Spinal cord (tissue), 9 donors: ENCODE measurements at regions not wholly inside any gene's neighbourhood (a gene's known extent, or its start where the extent isn't known, plus 50 kb on each side); places are given as distances from the start of the nearest gene placed in this dataset.

Source experiments
- DNase-seq, 6 donors: peaks; one replicate each; pipeline versions ENCODE4 v3.0.0 to v3.0.0-alpha.2; 2013 to 2015; ENCODE audit warnings: low spot score in 6 of 6, low read depth in 4 of 6
- H3K27ac ChIP-seq: one replicate; pipeline ENCODE4 v1.5.1; 2013; ENCODE audit warnings: low read depth, low read length, control low read depth
- H3K27me3 ChIP-seq: one replicate; pipeline ENCODE4 v1.6.1; 2013; ENCODE audit warnings: low read length; ENCODE audit not compliant: control insufficient read depth, insufficient read depth
- H3K36me3 ChIP-seq: one replicate; pipeline ENCODE4 v1.6.1; 2013; ENCODE audit warnings: low read length; ENCODE audit not compliant: control insufficient read depth, insufficient read depth
- H3K4me1 ChIP-seq: one replicate; pipeline ENCODE4 v1.6.1; 2013; ENCODE audit warnings: low read length; ENCODE audit not compliant: control insufficient read depth, insufficient read depth
- H3K4me3 ChIP-seq: one replicate; pipeline ENCODE4 v1.5.1; 2013; ENCODE audit warnings: low read depth, low read length, control low read depth
- H3K9me3 ChIP-seq: one replicate; pipeline ENCODE4 v1.6.1; 2013; ENCODE audit warnings: low read length; ENCODE audit not compliant: control insufficient read depth, insufficient read depth
- WGBS: methylation state at CpG from one replicate; pipeline ENCODE4 v1.1.5; 2013; ENCODE audit warnings: missing lambda C conversion rate; ENCODE audit not compliant: insufficient coverage; 5-methylcytosine and 5-hydroxymethylcytosine counted together
- donor health status: healthy.

DNA sequence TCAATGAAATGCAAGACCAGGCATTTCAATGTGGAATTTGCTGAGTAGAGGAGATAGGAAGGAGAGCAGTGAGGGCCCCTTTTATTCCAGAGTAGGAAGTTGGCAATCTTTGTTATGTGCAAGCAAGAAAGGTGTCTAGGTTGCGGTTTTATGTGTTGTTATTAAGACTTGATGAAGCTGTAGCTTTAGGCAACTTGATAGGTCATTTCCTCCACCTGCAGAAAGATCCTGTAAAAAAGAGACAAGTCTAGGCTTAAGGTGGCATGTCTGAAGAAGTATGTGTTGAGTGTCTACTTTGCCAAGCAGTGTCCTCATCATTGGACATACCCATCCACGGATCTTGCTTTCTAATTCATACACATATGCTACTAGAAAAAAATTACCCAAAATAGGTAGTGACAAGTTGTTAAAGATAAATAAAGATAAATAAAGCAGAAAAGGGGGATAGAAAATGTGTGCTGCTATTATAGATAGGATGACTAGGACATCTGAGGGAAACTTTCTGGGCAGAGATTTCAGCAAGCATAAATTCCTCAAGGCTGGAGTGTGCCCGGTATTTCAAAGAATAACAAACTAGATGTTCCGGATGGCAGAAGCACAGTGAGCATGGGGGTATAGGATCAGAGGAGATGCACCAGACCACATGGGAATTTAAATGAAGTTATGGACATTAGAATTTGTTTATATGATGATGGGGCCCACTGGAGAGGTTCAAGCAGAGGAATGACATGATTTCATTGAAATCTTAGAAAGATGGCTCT lies 335.0 kb downstream of the TGFB2 start:
- DNase-seq = no peak
- H3K27me3 ChIP-seq = no peaks in the 10 kb centered on the region
- 96% methylated on average over 3 of the region's 4 CpGs for WGBS
- no peak overlapping the region for H3K27ac ChIP-seq
- H3K9me3 ChIP-seq = no peaks in the 10 kb centered on the region
- no peaks in the 10 kb centered on the region for H3K36me3 ChIP-seq
- H3K4me1 ChIP-seq = no peaks in the 10 kb centered on the region
- H3K4me3 ChIP-seq = no peak overlapping the region

DNA sequence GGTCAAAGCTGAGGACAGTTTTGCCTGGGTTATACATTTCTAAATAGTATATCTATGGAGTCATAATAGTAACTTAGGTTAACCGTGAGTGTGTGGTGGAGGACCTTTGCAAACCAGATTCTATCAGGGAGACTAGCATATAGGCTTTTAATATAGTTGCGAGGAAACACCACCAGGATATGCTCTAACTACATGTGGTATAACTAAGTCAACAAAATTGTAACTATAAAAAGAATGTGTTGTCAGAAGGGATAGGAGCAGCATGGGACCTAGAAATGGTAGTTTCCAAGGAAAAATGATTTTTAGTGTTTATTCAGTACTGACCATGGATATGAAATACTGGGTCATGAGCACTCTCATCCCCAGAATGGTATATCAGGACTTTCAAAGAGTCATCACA lies 338.1 kb downstream of the TGFB2 start:
- Histone ChIP-seq H3K4me1 (no peaks in the 10 kb centered on the region), H3K4me3 (no peak overlapping the region), H3K36me3 (no peaks in the 10 kb centered on the region), H3K9me3 (no peaks in the 10 kb centered on the region), H3K27ac (no peak overlapping the region), H3K27me3 (no peaks in the 10 kb centered on the region)
- no CpG with 5 or more reads among the region's 2 CpGs for WGBS
- DNase-seq = no peak

- no peaks in the 10 kb centered on the region for H3K36me3 ChIP-seq
- no peak overlapping the region for H3K27ac ChIP-seq
- no peaks in the 10 kb centered on the region for H3K4me1 ChIP-seq
- H3K27me3 ChIP-seq = no peaks in the 10 kb centered on the region
- H3K4me3 ChIP-seq = no peak overlapping the region
- no peaks in the 10 kb centered on the region for H3K9me3 ChIP-seq
- no peak for DNase-seq
Measured at GRCh38 chr1:218686258-218686657, 341.1 kb downstream of the TGFB2 start.

DNA sequence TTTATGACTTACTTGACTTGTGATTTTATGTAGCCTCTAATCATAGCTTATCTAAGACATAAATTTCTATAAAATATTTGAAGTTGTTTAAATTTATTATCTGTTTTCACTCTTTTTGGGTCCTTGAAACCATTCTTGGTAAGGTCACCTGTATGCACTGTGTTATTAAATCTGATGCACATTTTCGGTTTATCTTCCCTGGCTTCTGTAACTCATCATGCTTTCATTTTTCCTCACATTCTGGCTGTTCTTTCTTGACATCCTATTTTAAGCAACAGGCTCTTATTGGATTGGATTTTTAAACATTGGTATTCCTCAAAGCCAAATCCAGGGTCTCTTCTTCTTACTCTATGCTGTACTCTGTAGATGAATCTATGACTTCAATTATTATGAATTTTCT lies 341.6 kb downstream of the TGFB2 start:
- no peak overlapping the region for H3K4me3 ChIP-seq
- no peaks in the 10 kb centered on the region for H3K36me3 ChIP-seq
- DNase-seq = no peak
- no peaks in the 10 kb centered on the region for H3K9me3 ChIP-seq
- H3K4me1 ChIP-seq = no peaks in the 10 kb centered on the region
- WGBS = no CpG with 5 or more reads among the region's 1 CpG
- H3K27ac ChIP-seq = no peak overlapping the region
- no peaks in the 10 kb centered on the region for H3K27me3 ChIP-seq

GRCh38 chr1:218692808-218693207 lies 347.7 kb downstream of the TGFB2 start:
- Histone ChIP-seq H3K27me3 (no peaks in the 10 kb centered on the region), H3K27ac (no peak overlapping the region), H3K4me1 (no peaks in the 10 kb centered on the region), H3K9me3 (no peaks in the 10 kb centered on the region), H3K36me3 (no peaks in the 10 kb centered on the region), H3K4me3 (no peak overlapping the region)
- DNase-seq = no peak
- 50% methylated on average over 1 of the region's 2 CpGs for WGBS

GRCh38 chr1:218693599-218693998 lies 348.5 kb downstream of the TGFB2 start:
- DNase-seq = peak in 1 of 6 donors; percentile 82
- Histone ChIP-seq H3K36me3 (no peaks in the 10 kb centered on the region), H3K27ac (no peak overlapping the region), H3K4me3 (no peak overlapping the region), H3K9me3 (no peaks in the 10 kb centered on the region), H3K27me3 (no peaks in the 10 kb centered on the region), H3K4me1 (no peaks in the 10 kb centered on the region)
- 44% methylated on average over 1 of the region's 2 CpGs for WGBS

DNA sequence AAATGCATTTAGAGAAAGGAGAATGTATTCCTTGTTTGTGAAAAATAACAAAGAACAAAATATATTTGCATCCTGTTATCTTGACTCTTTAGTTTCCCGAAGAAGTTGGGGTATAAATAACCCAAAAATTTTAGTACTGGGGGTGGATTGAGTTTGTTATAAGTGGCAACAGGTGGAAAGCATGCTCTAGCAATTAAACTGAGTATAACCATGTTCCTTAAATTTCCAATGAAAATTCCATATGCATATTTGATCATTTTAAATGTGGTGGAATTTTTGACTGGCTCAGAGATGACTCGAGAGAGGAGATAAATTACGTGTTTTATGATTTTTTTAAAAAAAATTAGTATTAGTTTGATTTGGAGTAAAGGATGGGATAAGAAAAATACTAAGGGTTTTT lies 348.9 kb downstream of the TGFB2 start:
- Histone ChIP-seq H3K4me1 (no peaks in the 10 kb centered on the region), H3K27ac (no peak overlapping the region), H3K27me3 (no peaks in the 10 kb centered on the region), H3K36me3 (no peaks in the 10 kb centered on the region), H3K4me3 (no peak overlapping the region), H3K9me3 (no peaks in the 10 kb centered on the region)
- WGBS = no CpG with 5 or more reads among the region's 3 CpGs
- no peak for DNase-seq

GRCh38 chr1:218694636-218695035 lies 349.5 kb downstream of the TGFB2 start:
- DNase-seq = peak in 1 of 6 donors; percentile 80
- no peaks in the 10 kb centered on the region for H3K27me3 ChIP-seq
- no CpG with 5 or more reads among the region's 1 CpG for WGBS
- H3K27ac ChIP-seq = no peak overlapping the region
- H3K36me3 ChIP-seq = no peaks in the 10 kb centered on the region
- no peaks in the 10 kb centered on the region for H3K9me3 ChIP-seq
- no peaks in the 10 kb centered on the region for H3K4me1 ChIP-seq
- H3K4me3 ChIP-seq = no peak overlapping the region

DNA sequence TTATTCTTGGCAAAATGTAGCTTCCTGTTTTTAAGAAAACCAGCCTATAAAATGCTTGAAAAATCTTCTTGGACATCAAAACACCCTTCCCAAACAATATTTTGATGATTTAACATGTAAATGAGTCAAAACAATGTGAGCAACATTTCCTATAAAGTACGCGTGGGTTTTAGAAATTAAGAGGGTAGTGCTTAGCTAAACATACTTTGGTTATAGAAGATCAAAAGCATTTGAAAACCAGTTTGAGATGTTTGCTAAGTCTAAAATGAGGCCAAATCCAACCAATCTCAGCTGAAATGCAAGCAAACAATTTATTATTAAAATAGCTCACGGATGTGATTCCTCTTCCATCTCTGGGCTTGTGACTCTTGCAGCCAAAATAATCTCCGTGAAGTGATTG lies 350.4 kb downstream of the TGFB2 start:
- Histone ChIP-seq H3K4me3 (no peak overlapping the region), H3K4me1 (no peaks in the 10 kb centered on the region), H3K27ac (no peak overlapping the region), H3K9me3 (no peaks in the 10 kb centered on the region), H3K27me3 (no peaks in the 10 kb centered on the region), H3K36me3 (no peaks in the 10 kb centered on the region)
- WGBS = no CpG with 5 or more reads among the region's 4 CpGs
- DNase-seq = no peak

DNA sequence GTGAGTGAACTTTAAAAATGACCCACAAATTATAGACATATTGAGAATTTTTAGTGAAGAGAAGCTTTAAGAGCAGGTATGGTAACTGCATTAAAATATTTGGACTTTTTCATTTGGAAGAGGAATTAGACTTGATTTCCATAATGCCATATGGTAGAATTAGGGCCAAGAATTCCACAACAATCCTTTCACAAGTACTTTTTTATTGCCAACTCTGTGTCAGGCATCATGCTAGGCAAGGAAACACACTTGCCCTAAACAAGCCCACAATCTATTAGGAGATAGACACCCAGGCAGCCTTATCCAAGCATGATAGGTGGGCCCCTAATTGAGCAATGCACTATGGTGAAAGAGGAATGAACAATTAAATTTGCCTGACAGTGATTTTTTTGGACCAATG lies 353.0 kb downstream of the TGFB2 start:
- no peak overlapping the region for H3K4me3 ChIP-seq
- peak in 1 of 6 donors; percentile 83 for DNase-seq
- no peaks in the 10 kb centered on the region for H3K36me3 ChIP-seq
- H3K9me3 ChIP-seq = no peaks in the 10 kb centered on the region
- H3K27ac ChIP-seq = no peak overlapping the region
- H3K4me1 ChIP-seq = no peaks in the 10 kb centered on the region
- H3K27me3 ChIP-seq = no peaks in the 10 kb centered on the region
